Ishikawa (cell line): ENCODE measurements at regions not wholly inside any gene's neighbourhood (a gene's known extent, or its start where the extent isn't known, plus 50 kb on each side); places are given as distances from the start of the nearest gene placed in this dataset.

Experiments
- CEBPB ChIP-seq: IDR thresholded peaks from 2 replicates; pipeline ENCODE4 v1.6.1; 2012
- CREB1 ChIP-seq: IDR thresholded peaks from 2 replicates; pipeline ENCODE4 v1.6.1; 2012; ENCODE audit warnings: low read depth
- EGR1 ChIP-seq: IDR thresholded peaks from 2 replicates; pipeline ENCODE4 v1.6.1; 2012
- EP300 ChIP-seq: IDR thresholded peaks from 2 replicates; pipeline ENCODE4 v1.6.1; 2012; ENCODE audit warnings: borderline replicate concordance
- FOXM1 ChIP-seq: IDR thresholded peaks from 2 replicates; pipeline ENCODE4 v1.6.1; 2012; ENCODE audit warnings: low read depth, borderline replicate concordance
- NFIC ChIP-seq: IDR thresholded peaks from 2 replicates; pipeline ENCODE4 v1.6.1; 2012
- RAD21 ChIP-seq: IDR thresholded peaks from 2 replicates; pipeline ENCODE4 v1.6.1; 2012; ENCODE audit warnings: low read depth
- REST ChIP-seq: IDR thresholded peaks from 2 replicates; pipeline ENCODE4 v1.6.1; 2012; ENCODE audit warnings: low read depth, mild to moderate bottlenecking
- TAF1 ChIP-seq: IDR thresholded peaks from 2 replicates; pipeline ENCODE4 v1.6.1; 2012; ENCODE audit warnings: low read depth, mild to moderate bottlenecking
- TCF12 ChIP-seq: IDR thresholded peaks from 2 replicates; pipeline ENCODE4 v1.6.1; 2012; ENCODE audit warnings: low read depth
- TEAD4 ChIP-seq: IDR thresholded peaks from 2 replicates; pipeline ENCODE4 v1.6.1; 2012
- YY1 ChIP-seq: IDR thresholded peaks from 2 replicates; pipeline ENCODE4 v1.6.1; 2012; ENCODE audit warnings: low read depth
- ZBTB7A ChIP-seq: IDR thresholded peaks from 2 replicates; pipeline ENCODE4 v1.6.1; 2012; ENCODE audit warnings: low read depth
- TF ChIP-seq, protein P1 (sequence below): IDR thresholded peaks from 2 replicates; pipeline ENCODE4 v1.6.1; 2012
- TF ChIP-seq, protein P2 (sequence below): IDR thresholded peaks from 2 replicates; pipeline ENCODE4 v1.6.1; 2012

GRCh38 chr6:156319707-156320106, 457.5 kb upstream of the ARID1B start:
- TF ChIP-seq, protein P1, sequence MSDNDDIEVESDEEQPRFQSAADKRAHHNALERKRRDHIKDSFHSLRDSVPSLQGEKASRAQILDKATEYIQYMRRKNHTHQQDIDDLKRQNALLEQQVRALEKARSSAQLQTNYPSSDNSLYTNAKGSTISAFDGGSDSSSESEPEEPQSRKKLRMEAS, result no peak
- TF ChIP-seq EP300 (no peak), EGR1 (no peak), CEBPB (no peak), YY1 (no peak), ZBTB7A (no peak), CREB1 (no peak), TEAD4 (no peak), RAD21 (no peak), NFIC (no peak), TAF1 (no peak), REST (no peak)
- TF ChIP-seq, protein P2, sequence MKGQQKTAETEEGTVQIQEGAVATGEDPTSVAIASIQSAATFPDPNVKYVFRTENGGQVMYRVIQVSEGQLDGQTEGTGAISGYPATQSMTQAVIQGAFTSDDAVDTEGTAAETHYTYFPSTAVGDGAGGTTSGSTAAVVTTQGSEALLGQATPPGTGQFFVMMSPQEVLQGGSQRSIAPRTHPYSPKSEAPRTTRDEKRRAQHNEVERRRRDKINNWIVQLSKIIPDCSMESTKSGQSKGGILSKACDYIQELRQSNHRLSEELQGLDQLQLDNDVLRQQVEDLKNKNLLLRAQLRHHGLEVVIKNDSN, result no peak

- TF ChIP-seq REST (no peak), RAD21 (no peak), EGR1 (no peak), TCF12 (no peak), TEAD4 (no peak), FOXM1 (no peak), NFIC (no peak), CREB1 (no peak), YY1 (no peak), CEBPB (no peak), EP300 (no peak), ZBTB7A (no peak)
- TF ChIP-seq, protein P2, result no peak
- TF ChIP-seq, protein P1, result no peak
Observed at GRCh38 chr6:156316583-156317125, 460.5 kb upstream of the ARID1B start.

GRCh38 chr6:156315146-156315545, 462.0 kb upstream of the ARID1B start:
- no peak for TF ChIP-seq TEAD4
- no peak for TF ChIP-seq TCF12
- no peak for TF ChIP-seq RAD21
- TF ChIP-seq TAF1, result no peak
- no peak for TF ChIP-seq FOXM1
- no peak for TF ChIP-seq EGR1
- no peak for TF ChIP-seq ZBTB7A
- no peak for TF ChIP-seq REST
- TF ChIP-seq CEBPB, result no peak
- TF ChIP-seq EP300, result no peak

- TF ChIP-seq FOXM1 (no peak), TEAD4 (no peak), CEBPB (no peak), ZBTB7A (no peak), RAD21 (no peak), NFIC (no peak), TCF12 (no peak), EP300 (no peak), REST (no peak), CREB1 (no peak), YY1 (no peak), TAF1 (no peak), EGR1 (no peak)
Observed at GRCh38 chr6:156313037-156313436, 464.1 kb upstream of the ARID1B start.
